ENCODE measurements at regions not wholly inside any gene's neighbourhood (a gene's known extent, or its start where the extent isn't known, plus 50 kb on each side); places are given as distances from the start of the nearest gene placed in this dataset.

DNA sequence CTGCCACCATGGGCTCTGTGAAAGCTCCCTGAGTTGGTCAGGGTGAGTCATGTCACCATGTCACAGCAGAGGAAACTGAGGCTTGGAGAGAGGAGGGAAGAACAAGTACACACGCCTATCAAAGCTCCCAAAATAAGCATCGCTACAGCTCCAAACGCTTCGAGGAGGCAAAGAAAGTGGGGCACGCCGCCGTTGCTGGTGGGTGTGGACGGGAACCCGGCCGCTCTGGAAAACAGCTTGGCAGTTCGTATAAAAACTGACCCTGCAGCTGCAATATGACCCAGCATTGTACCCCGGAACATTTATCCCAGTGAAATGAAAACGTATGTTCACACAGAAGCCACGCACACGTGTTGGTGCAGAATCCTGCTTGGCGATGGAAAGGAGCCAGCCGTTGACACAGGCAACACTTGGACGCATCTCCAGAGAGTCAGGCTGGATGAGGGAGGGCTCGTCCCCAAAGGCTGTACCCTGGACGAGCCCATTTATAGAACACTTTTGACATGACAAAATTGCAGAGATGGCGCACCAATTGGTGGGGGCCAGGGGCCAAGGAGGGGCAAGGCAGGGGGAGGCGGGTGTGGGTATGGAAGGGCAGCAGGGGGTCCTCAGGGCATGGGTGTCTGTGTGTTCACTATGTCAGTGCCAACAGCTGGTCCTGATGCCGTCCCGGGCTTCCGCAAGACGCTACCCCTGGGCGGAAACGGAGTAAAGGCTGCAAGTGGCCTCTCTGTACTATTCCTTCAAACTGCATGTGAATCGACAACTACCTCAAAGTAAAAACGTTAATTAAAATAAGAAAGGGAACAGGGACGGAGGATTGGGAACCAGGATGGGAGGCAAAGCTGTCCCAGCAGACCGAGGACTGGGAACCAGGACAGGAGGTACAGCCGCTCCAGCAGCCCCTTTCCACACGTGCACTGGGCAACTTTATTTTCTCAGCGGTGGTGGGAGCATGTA is 173.0 kb downstream of the OLFM1 start:
- Histone ChIP-seq H3K27ac (no peak overlapping the region), H3K27me3 (no peaks in the 10 kb centered on the region)
- intact Hi-C loops (cut with DNase I), result no loop called here

DNA sequence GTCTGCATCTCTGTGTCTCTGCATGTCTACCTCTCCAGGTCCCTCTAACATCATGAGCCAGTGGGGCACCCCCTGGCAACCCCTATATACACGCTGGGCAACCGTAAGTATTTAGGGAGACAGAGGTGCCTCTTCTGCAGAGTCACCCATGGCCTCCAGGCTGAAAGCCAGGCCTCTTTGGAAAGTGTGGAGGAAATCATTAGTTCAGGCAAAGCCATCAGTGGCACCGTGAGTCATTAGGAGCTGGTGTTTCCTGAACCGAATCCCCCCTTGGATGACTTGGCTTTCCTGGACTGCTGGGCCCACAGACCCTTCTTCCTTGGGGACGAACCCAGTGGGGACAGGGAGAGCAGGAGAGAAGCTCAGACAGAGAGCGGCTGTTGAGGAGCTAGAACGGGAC is 174.8 kb downstream of the OLFM1 start:
- Histone ChIP-seq H3K27me3 (no peaks in the 10 kb centered on the region), H3K27ac (no peak overlapping the region), H3K36me3 (no peaks in the 10 kb centered on the region), H3K4me1 (no peaks in the 10 kb centered on the region), H3K9me3 (no peaks in the 10 kb centered on the region), H3K4me3 (no peak overlapping the region)
- DNase-seq (ENCODE audit: extremely low spot score in 2 of 2), result no peak
- intact Hi-C loops (cut with DNase I), result no loop called here
- TF ChIP-seq POLR2A (IDR thresholded peaks at IDR 0.05), result no peak

More for the DNA sequence above, 173.0 kb downstream of the OLFM1 start:
- DNase-seq (ENCODE audit: extremely low spot score in 2 of 2), result no peak
- Histone ChIP-seq H3K36me3 (no peaks in the 10 kb centered on the region), H3K4me3 (no peak overlapping the region), H3K9me3 (no peaks in the 10 kb centered on the region), H3K4me1 (no peaks in the 10 kb centered on the region)
- TF ChIP-seq POLR2AphosphoS5 (IDR thresholded peaks at IDR 0.05; ENCODE audit: insufficient read depth in 1 of 2, low read depth in 1 of 2) (no peak), POLR2A (IDR thresholded peaks at IDR 0.05) (no peak)
- TF ChIP-seq, protein P1, sequence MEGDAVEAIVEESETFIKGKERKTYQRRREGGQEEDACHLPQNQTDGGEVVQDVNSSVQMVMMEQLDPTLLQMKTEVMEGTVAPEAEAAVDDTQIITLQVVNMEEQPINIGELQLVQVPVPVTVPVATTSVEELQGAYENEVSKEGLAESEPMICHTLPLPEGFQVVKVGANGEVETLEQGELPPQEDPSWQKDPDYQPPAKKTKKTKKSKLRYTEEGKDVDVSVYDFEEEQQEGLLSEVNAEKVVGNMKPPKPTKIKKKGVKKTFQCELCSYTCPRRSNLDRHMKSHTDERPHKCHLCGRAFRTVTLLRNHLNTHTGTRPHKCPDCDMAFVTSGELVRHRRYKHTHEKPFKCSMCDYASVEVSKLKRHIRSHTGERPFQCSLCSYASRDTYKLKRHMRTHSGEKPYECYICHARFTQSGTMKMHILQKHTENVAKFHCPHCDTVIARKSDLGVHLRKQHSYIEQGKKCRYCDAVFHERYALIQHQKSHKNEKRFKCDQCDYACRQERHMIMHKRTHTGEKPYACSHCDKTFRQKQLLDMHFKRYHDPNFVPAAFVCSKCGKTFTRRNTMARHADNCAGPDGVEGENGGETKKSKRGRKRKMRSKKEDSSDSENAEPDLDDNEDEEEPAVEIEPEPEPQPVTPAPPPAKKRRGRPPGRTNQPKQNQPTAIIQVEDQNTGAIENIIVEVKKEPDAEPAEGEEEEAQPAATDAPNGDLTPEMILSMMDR (IDR thresholded peaks at IDR 0.05), result no peak

DNA sequence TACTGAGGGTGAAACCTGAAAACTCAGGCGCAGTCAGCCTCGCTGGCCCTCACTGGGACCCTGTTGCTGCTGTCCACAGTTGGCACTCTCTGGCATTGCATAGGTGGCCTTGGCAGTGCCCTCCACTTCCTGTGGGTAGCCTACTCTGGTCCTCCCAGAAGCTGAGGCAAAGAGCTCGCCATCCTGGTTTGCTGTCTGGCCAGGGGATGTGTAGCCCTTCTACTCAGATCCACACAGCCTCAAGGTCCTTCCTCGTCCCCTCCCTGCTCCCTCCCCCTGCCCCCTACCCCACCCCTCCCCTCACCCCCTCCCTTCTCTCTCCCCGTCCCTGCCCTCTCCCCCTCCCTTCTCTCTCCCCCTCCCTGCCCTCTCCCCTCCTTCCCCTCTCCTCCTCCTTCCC is 176.0 kb downstream of the OLFM1 start:
- no peaks in the 10 kb centered on the region for H3K27me3 ChIP-seq
- intact Hi-C loops (cut with DNase I), result no loop called here
- no peaks in the 10 kb centered on the region for H3K36me3 ChIP-seq
- no peak overlapping the region for H3K27ac ChIP-seq
- no peak overlapping the region for H3K4me3 ChIP-seq
- no peak for DNase-seq (ENCODE audit: extremely low spot score in 2 of 2)
- no peaks in the 10 kb centered on the region for H3K4me1 ChIP-seq
- H3K9me3 ChIP-seq, result no peaks in the 10 kb centered on the region
- TF ChIP-seq POLR2A (IDR thresholded peaks at IDR 0.05), result no peak
- TF ChIP-seq, protein P1 (IDR thresholded peaks at IDR 0.05), result no peak
- TF ChIP-seq POLR2AphosphoS5 (IDR thresholded peaks at IDR 0.05; ENCODE audit: insufficient read depth in 1 of 2, low read depth in 1 of 2), result no peak

DNA sequence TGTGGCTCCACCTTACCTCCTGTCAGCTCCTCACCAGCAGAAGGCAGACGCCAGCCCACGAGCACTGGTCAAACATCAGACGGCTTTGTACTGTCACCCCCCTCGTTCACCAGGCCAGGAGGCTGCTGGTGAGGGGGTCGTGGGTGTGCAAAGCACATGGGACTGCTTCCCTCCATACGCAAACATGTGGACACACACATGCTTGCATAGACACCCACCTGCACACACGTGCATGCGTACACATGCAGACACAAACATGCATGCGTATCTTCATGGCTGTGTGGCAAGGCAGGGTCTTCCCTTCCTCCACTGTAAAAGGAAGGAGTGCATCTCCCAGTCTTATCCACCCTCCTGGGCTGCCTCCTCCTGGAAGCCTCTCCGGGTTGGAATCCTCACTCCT is 178.5 kb downstream of the OLFM1 start:
- no peak for TF ChIP-seq POLR2AphosphoS5 (IDR thresholded peaks at IDR 0.05; ENCODE audit: insufficient read depth in 1 of 2, low read depth in 1 of 2)
- TF ChIP-seq POLR2A (IDR thresholded peaks at IDR 0.05), result no peak
- TF ChIP-seq, protein P1 (IDR thresholded peaks at IDR 0.05), result no peak
- H3K36me3 ChIP-seq, result no peaks in the 10 kb centered on the region
- no peak overlapping the region for H3K27ac ChIP-seq
- no peaks in the 10 kb centered on the region for H3K27me3 ChIP-seq
- H3K4me3 ChIP-seq, result no peak overlapping the region
- DNase-seq (ENCODE audit: extremely low spot score in 2 of 2), result no peak
- H3K4me1 ChIP-seq, result no peaks in the 10 kb centered on the region
- no peaks in the 10 kb centered on the region for H3K9me3 ChIP-seq
- intact Hi-C loops (cut with DNase I), result no loop called here

DNA sequence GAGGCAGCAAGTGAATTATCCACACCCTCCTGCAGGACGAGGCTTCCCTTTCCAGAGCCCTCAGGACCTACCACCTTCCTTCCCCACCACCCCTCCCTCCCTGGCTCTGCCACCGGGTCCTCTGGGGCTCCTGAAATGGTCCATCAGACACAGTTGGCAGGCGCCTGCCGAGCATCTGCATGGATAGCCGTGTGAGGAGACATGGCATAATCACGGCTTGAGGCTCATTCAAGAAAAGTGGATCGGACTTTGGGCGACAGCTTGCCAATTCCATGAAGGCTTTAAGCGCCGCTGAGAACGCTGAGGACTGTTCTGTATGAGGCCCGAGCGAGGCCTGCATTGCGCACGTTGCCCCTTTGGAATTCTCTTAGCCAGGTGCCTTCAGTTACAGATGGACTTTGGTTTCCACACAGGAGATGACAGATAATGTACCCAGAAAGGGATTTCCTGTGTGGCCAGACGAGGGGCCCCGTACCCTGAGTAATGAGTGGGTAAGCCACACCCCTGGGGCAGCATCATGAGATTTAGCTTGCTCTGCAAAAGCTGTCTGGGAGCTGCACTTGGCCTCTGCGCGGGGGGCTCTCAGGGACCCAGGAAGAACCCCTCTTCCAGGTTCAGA is 179.8 kb downstream of the OLFM1 start:
- no peaks in the 10 kb centered on the region for H3K27me3 ChIP-seq

More for the DNA sequence above, 179.8 kb downstream of the OLFM1 start:
- Histone ChIP-seq H3K4me3 (no peak overlapping the region), H3K36me3 (no peaks in the 10 kb centered on the region), H3K27ac (no peak overlapping the region), H3K9me3 (no peaks in the 10 kb centered on the region), H3K4me1 (no peaks in the 10 kb centered on the region)
- intact Hi-C loops (cut with DNase I), result no loop called here
- no peak for DNase-seq (ENCODE audit: extremely low spot score in 2 of 2)
- TF ChIP-seq POLR2A (IDR thresholded peaks at IDR 0.05) (no peak), POLR2AphosphoS5 (IDR thresholded peaks at IDR 0.05; ENCODE audit: insufficient read depth in 1 of 2, low read depth in 1 of 2) (no peak)
- TF ChIP-seq, protein P1 (IDR thresholded peaks at IDR 0.05), result no peak

Data from vagina (tissue), 2 donors.